HFF-Myc (cell line): ENCODE measurements at regions not wholly inside any gene's neighbourhood (a gene's known extent, or its start where the extent isn't known, plus 50 kb on each side); places are given as distances from the start of the nearest gene placed in this dataset.

Experiments used
- DNase-seq: peaks from one replicate; pipeline ENCODE4 v3.0.0-alpha.2; 2011; ENCODE audit warnings: low read depth; ENCODE audit errors: extremely low read depth
- H3K4me3 ChIP-seq: replicated peaks from 2 replicates; pipeline ENCODE4 v1.5.1; 2011; ENCODE audit warnings: low read depth, mild to moderate bottlenecking, control low read depth, low read length
- TF ChIP-seq, protein P1 (sequence below): IDR thresholded peaks from 2 replicates; pipeline ENCODE4 v1.5.1; 2012; ENCODE audit warnings: mild to moderate bottlenecking, low read depth, low read length, control low read depth; ENCODE audit errors: missing control alignments

DNA sequence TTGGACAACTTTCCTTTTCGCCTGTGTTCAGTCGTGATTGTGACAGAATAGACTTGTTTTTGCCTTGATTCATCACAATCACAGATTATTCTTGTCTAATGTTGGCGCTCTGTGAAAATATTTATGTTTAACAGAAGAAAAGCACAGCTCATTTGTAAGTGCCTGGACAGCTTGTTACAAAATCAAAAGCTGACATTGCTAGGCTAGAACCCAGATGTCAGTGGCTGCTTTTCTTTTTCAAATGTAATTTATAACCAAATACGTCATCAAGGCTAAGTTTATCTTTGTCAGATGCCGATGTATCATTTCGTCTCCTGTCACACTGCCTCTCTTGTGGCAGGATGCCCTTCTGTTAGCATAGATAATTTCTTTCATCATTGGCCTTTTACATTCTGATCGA is 1227.3 kb downstream of the PLA2G4A start:
- no peak for DNase-seq
- H3K4me3 ChIP-seq: no peak overlapping the region
- TF ChIP-seq, protein P1, sequence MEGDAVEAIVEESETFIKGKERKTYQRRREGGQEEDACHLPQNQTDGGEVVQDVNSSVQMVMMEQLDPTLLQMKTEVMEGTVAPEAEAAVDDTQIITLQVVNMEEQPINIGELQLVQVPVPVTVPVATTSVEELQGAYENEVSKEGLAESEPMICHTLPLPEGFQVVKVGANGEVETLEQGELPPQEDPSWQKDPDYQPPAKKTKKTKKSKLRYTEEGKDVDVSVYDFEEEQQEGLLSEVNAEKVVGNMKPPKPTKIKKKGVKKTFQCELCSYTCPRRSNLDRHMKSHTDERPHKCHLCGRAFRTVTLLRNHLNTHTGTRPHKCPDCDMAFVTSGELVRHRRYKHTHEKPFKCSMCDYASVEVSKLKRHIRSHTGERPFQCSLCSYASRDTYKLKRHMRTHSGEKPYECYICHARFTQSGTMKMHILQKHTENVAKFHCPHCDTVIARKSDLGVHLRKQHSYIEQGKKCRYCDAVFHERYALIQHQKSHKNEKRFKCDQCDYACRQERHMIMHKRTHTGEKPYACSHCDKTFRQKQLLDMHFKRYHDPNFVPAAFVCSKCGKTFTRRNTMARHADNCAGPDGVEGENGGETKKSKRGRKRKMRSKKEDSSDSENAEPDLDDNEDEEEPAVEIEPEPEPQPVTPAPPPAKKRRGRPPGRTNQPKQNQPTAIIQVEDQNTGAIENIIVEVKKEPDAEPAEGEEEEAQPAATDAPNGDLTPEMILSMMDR: no peak

DNA sequence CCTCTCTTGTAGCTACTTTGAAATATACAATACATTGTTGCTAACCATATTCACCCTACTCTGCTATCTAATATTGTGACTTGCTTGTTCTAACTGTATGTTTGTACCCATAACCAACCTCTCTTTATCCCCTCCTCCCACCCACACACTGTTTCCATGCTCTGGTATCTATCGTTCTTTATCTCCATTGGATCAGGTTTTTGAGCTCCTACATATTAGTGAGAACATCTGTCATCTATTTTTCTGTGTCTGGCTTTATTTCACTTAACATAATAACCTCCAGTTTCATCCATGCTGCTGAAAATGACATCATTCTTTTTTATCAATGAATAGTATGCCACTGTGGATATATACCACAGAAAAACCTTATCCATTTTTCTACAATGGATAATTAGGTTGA is 1230.1 kb downstream of the PLA2G4A start:
- H3K4me3 ChIP-seq: no peak overlapping the region
- TF ChIP-seq, protein P1: no peak
- no peak for DNase-seq

DNA sequence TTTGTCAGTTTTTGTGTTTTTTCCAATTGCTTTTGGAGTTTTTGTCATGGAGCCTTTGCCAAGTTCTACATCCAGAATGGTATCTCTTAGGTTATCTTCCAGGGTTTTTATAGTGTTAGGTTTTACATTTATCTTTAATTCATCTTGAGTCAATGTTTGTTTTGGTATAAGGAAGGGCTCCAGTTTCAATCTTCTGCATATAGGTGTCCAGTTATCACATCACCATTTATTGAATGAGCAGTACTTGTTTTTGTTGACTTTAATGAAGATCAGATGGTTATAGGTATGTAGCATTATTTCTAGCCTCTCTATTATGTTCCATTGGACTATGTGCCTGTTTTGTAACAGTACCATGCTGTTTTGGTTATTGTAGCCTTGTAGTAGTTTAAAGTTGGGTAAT is 1233.1 kb downstream of the PLA2G4A start:
- DNase-seq: no peak
- no peak overlapping the region for H3K4me3 ChIP-seq
- TF ChIP-seq, protein P1: no peak

DNA sequence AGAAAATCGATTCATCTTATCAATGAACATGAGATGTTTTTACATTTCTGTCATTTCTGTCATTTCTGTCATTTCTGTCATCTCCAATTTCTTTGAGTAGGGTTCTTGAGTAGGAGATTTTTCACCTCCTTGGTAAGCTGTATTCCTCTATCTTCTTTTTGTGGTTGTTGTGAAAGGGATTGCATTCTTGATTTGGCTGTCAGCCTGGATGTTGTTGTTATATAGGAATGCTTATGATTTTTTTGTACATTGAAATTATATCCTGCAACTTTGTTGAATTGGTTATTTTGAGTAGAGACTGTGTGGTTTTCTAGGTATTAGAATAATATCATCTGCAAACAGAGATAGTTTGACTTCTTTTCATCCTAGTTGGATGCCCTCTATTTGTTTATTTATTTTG is 1233.7 kb downstream of the PLA2G4A start:
- no peak for DNase-seq
- no peak overlapping the region for H3K4me3 ChIP-seq
- TF ChIP-seq, protein P1: no peak

DNA sequence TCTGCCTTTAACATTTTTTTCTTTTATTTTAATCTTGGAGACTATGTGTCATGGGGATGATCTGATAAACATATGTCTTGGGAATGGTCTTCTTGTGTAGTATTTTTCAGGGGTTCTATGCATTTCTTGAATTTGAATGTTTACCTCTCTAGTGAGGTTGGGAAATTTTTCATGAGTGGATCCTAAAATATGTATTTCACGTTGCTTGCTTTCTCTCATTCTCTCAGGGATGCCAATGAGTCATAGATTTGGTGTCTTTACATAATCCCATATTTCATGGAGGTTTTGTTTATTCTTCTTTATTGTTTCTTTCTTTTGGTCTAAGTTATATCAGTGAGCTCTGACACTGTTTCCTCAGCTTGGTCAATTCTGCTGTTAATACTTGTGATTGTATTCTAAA is 1237.2 kb downstream of the PLA2G4A start:
- no peak for DNase-seq
- TF ChIP-seq, protein P1: no peak
- no peak overlapping the region for H3K4me3 ChIP-seq

DNA sequence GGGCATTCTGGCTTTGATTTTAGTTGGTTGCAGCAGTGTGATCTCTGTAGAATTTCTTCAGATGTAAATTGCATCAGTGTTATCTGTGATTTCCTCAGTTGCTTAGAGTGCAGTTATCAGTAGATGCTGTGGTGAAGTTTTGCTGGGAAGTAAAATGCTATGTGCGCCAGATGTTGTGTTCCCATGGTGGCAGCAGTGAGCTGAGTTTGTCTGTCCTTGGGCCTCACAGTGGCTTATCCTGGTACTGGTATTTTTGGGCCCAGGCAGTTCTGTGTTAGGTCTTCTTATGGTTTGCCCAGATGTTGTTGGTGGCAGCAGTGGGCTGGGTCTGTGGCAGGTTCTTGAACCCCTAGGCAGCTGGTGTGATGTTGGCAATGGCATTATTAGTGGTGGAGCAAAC is 1242.1 kb downstream of the PLA2G4A start:
- no peak for DNase-seq
- TF ChIP-seq, protein P1: no peak
- no peak overlapping the region for H3K4me3 ChIP-seq

DNA sequence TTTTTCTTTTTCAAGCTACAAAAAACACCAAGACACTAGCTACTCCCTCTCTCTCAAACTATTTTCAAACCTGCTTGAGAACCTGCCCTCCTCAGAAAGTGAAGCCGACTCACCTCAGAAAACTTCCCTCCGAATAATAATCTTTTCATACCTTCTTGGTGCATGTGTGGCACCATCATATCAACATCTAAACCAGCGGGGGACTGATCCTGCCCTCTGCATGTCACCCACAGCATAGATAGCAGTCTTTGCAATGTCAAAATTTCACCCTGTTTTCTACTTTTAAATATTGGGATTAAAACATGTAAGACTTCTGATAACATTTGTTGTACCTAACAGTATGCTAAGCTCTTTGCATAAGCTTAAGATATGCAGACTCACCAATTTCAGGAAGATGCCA is 1260.3 kb downstream of the PLA2G4A start:
- no peak overlapping the region for H3K4me3 ChIP-seq
- TF ChIP-seq, protein P1: no peak
- no peak for DNase-seq
